Fibroblast of lung (primary cell): ENCODE measurements at regions not wholly inside any gene's neighbourhood (a gene's known extent, or its start where the extent isn't known, plus 50 kb on each side); places are given as distances from the start of the nearest gene placed in this dataset.

Source experiments
- DNase-seq, 2 donors: peaks; one replicate each; pipeline versions ENCODE4 v3.0.0 to v3.0.0-alpha.2; 2010; ENCODE audit warnings: low read depth in 2 of 2
- H2AFZ ChIP-seq: 2 replicates; pipeline ENCODE4 v1.5.1; 2012; ENCODE audit warnings: low read length, control low read depth, inconsistent platforms
- H3K27ac ChIP-seq: 2 replicates; pipeline ENCODE4 v1.5.1; 2011; ENCODE audit warnings: low read length, control low read depth; ENCODE audit not compliant: insufficient read depth
- H3K27me3 ChIP-seq: 2 replicates; pipeline ENCODE4 v1.5.1; 2011; ENCODE audit warnings: mild to moderate bottlenecking, low read length; ENCODE audit not compliant: control insufficient read depth, insufficient read depth
- H3K36me3 ChIP-seq: 2 replicates; pipeline ENCODE4 v1.5.1; 2011; ENCODE audit warnings: low read length; ENCODE audit not compliant: control insufficient read depth, insufficient read depth
- H3K4me1 ChIP-seq: 2 replicates; pipeline ENCODE4 v1.5.1; 2011; ENCODE audit warnings: low read length; ENCODE audit not compliant: control insufficient read depth, insufficient read depth; ENCODE audit errors: extremely low read depth
- H3K4me2 ChIP-seq: 2 replicates; pipeline ENCODE4 v1.5.1; 2011; ENCODE audit warnings: low read length, control low read depth; ENCODE audit not compliant: insufficient read depth; ENCODE audit errors: extremely low read depth
- H3K4me3 ChIP-seq, 4 experiments: fragments of 200-600 bp in 1 of 4; sonication (generic) in 1 of 4; replicated peaks in 1 of 4; 2 replicates each; pipeline ENCODE4 v1.5.1; 2011 to 2016; ENCODE audit warnings: low read length in 4 of 4, low read depth in 3 of 4, mild to moderate bottlenecking in 3 of 4, control low read depth in 2 of 4, inconsistent platforms in 1 of 4, mixed read lengths in 1 of 4; ENCODE audit not compliant: insufficient read depth in 1 of 4; ENCODE audit errors: control extremely low read depth in 1 of 4
- H3K79me2 ChIP-seq: 2 replicates; pipeline ENCODE4 v1.5.1; 2012; ENCODE audit warnings: mild to moderate bottlenecking, low read length, inconsistent platforms; ENCODE audit not compliant: control insufficient read depth, insufficient read depth
- H3K9ac ChIP-seq: 2 replicates; pipeline ENCODE4 v1.5.1; 2011; ENCODE audit warnings: mild to moderate bottlenecking, low read length, control low read depth; ENCODE audit not compliant: insufficient read depth
- H3K9me3 ChIP-seq: 2 replicates; pipeline ENCODE4 v1.5.1; 2012; ENCODE audit warnings: low read depth, low read length; ENCODE audit not compliant: control insufficient read depth, insufficient read depth
- H4K20me1 ChIP-seq: 2 replicates; pipeline ENCODE4 v1.5.1; 2011; ENCODE audit warnings: low read length; ENCODE audit not compliant: control insufficient read depth, insufficient read depth; ENCODE audit errors: extremely low read depth
- EZH2 ChIP-seq: IDR thresholded peaks from 2 replicates; pipeline ENCODE4 v1.5.1; 2012; ENCODE audit warnings: low read length, control low read depth, mild to moderate bottlenecking; ENCODE audit errors: missing control alignments
- TF ChIP-seq, protein P1 (sequence below), 2 donors: IDR thresholded peaks in 1 of 2; conservative IDR thresholded peaks in 1 of 2; 1 replicate in 1 of 2; 2 replicates in 1 of 2; pipeline ENCODE4 v1.5.1; 2011 to 2012; ENCODE audit warnings: low read length in 2 of 2, control low read depth in 1 of 2, inconsistent platforms in 1 of 2, low read depth in 1 of 2, mild to moderate bottlenecking in 1 of 2

DNA sequence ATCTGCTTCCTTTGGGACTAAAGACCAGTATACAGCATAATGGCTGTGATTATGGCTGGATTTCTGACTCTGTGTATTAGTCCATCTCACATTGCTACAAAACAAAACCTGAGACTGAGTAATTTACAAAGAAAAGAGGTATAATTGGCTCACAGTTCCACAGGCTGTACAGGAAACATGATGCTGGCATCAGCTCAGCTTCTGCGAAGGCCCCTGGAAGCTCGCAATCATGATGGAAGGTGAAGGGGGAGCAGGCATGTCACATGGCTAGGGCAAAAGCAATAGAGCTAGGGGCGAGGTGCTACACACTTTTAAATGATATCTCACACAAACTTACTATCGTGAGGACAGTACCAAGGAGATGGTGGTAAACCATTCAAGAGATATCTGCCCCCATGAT is 68.0 kb upstream of the GADL1 start:
- Histone ChIP-seq H3K9me3 (no peaks in the 10 kb centered on the region), H3K27ac (no peak overlapping the region), H3K27me3 (no peaks in the 10 kb centered on the region), H3K36me3 (no peaks in the 10 kb centered on the region), H4K20me1 (no peaks in the 10 kb centered on the region), H2AFZ (no peak overlapping the region), H3K9ac (no peak overlapping the region), H3K4me2 (no peak overlapping the region), H3K4me1 (no peaks in the 10 kb centered on the region), H3K79me2 (no peaks in the 10 kb centered on the region), H3K4me3 (no peak overlapping the region)
- TF ChIP-seq, protein P1, sequence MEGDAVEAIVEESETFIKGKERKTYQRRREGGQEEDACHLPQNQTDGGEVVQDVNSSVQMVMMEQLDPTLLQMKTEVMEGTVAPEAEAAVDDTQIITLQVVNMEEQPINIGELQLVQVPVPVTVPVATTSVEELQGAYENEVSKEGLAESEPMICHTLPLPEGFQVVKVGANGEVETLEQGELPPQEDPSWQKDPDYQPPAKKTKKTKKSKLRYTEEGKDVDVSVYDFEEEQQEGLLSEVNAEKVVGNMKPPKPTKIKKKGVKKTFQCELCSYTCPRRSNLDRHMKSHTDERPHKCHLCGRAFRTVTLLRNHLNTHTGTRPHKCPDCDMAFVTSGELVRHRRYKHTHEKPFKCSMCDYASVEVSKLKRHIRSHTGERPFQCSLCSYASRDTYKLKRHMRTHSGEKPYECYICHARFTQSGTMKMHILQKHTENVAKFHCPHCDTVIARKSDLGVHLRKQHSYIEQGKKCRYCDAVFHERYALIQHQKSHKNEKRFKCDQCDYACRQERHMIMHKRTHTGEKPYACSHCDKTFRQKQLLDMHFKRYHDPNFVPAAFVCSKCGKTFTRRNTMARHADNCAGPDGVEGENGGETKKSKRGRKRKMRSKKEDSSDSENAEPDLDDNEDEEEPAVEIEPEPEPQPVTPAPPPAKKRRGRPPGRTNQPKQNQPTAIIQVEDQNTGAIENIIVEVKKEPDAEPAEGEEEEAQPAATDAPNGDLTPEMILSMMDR (conservative IDR thresholded peaks at IDR 0.05 in 1 of 2, IDR thresholded peaks at IDR 0.05 in 1 of 2; ENCODE audit: low read depth in 1 of 2, low read length in 2 of 2), result no peak
- TF ChIP-seq EZH2, result no peak
- DNase-seq, result no peak

- H4K20me1 ChIP-seq, result no peaks in the 10 kb centered on the region
- H3K4me2 ChIP-seq, result no peak overlapping the region
- H3K9ac ChIP-seq, result no peak overlapping the region
- DNase-seq, result no peak
- H3K4me1 ChIP-seq, result no peaks in the 10 kb centered on the region
- no peak overlapping the region for H3K27ac ChIP-seq
- no peaks in the 10 kb centered on the region for H3K9me3 ChIP-seq
- no peak overlapping the region for H3K4me3 ChIP-seq
- H3K27me3 ChIP-seq, result no peaks in the 10 kb centered on the region
- TF ChIP-seq, protein P1 (conservative IDR thresholded peaks at IDR 0.05 in 1 of 2, IDR thresholded peaks at IDR 0.05 in 1 of 2; ENCODE audit: low read depth in 1 of 2, low read length in 2 of 2), result no peak
- TF ChIP-seq EZH2, result no peak
- no peaks in the 10 kb centered on the region for H3K36me3 ChIP-seq
- H2AFZ ChIP-seq, result no peak overlapping the region
- no peaks in the 10 kb centered on the region for H3K79me2 ChIP-seq
Observed at GRCh38 chr3:30963223-30963722, 68.8 kb upstream of the GADL1 start.

DNA sequence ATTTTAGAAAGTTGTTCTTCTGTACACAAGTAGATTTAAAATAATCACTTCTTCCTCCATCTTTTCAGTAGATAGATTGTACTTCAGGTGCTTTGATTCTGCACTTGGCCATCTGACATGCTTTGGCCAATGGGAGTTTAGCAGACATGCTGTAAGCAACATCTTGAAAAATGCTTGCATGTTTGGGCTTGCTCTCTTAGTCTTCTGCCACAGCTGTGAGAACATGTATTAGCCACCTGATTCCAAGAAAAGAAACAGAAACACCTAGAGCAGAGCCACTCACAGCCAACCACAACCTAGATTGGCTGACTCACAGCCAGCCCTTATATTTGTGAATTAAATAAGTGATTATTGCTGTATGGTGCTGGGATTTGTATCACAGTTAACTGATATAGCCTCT is 70.2 kb upstream of the GADL1 start:
- TF ChIP-seq EZH2, result no peak
- TF ChIP-seq, protein P1 (conservative IDR thresholded peaks at IDR 0.05 in 1 of 2, IDR thresholded peaks at IDR 0.05 in 1 of 2; ENCODE audit: low read depth in 1 of 2, low read length in 2 of 2), result no peak
- H3K27ac ChIP-seq, result no peak overlapping the region

More for the DNA sequence above, 70.2 kb upstream of the GADL1 start:
- Histone ChIP-seq H3K79me2 (no peaks in the 10 kb centered on the region), H3K9ac (no peak overlapping the region), H2AFZ (no peak overlapping the region), H3K4me1 (no peaks in the 10 kb centered on the region), H3K4me2 (no peak overlapping the region), H3K36me3 (no peaks in the 10 kb centered on the region), H3K27me3 (no peaks in the 10 kb centered on the region), H3K4me3 (no peak overlapping the region), H4K20me1 (no peaks in the 10 kb centered on the region), H3K9me3 (no peaks in the 10 kb centered on the region)
- DNase-seq, result no peak
